ENCODE measurements at regions not wholly inside any gene's neighbourhood (a gene's known extent, or its start where the extent isn't known, plus 50 kb on each side); places are given as distances from the start of the nearest gene placed in this dataset.

DNA sequence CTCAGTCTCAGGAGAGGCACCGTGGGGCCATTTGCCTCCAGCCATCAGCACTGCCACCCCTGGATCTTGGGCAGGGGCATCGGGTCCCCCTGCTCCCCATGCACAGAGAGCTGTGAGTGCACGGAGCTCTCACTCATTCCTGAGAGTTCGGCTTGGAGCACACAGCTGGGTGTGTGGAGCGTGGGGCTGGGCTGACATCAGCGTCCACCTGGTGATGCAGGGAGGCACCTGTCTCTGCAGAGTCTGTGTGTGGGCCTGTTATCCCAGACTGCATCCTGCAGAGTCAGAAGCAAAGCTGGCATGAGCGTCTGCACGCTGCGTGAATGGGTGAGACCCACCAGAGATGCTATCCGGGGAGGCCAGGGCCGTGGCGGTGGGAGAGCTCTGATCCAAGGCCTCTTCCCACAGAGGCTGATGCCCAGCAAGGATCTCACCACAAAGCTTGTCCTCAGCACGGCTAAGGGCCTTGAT is 248.8 kb upstream of the AFDN start:
- DNase-seq (ENCODE audit: low read depth in 1 of 2, low spot score in 1 of 2) = no peak
- Histone ChIP-seq H3K4me3 (no peak overlapping the region), H3K4me1 (no peaks in the 10 kb centered on the region), H3K27ac (no peak overlapping the region), H3K4me2 (no peak overlapping the region), H3K9me3 (no peaks in the 10 kb centered on the region)
- CTCF ChIA-PET = no interaction called here
- no peak for ATAC-seq
- no peak for TF ChIP-seq ESRRA (IDR thresholded peaks at IDR 0.05; ENCODE audit: borderline replicate concordance, low read length)
- TF ChIP-seq EHMT2 (IDR thresholded peaks at IDR 0.05; ENCODE audit: low read depth) = no peak
- TF ChIP-seq EP300 (IDR thresholded peaks at IDR 0.05) = no peak
- no peak for TF ChIP-seq MAZ (IDR thresholded peaks at IDR 0.05; ENCODE audit: borderline replicate concordance, low read depth, low read length)
- TF ChIP-seq RAD21 (conservative IDR thresholded peaks at IDR 0.05 in 1 of 2, IDR thresholded peaks at IDR 0.05 in 1 of 2) = no peak
- no peak for TF ChIP-seq RFX5 (IDR thresholded peaks at IDR 0.05)
- no peak for TF ChIP-seq PBX3 (IDR thresholded peaks at IDR 0.05)
- no peak for TF ChIP-seq HDAC2 (IDR thresholded peaks at IDR 0.05)
- no peak for TF ChIP-seq POLR2A (IDR thresholded peaks at IDR 0.05; ENCODE audit: low read length)
- TF ChIP-seq FOSB (CRISPR knock-in tag; IDR thresholded peaks at IDR 0.05) = no peak
- TF ChIP-seq RNF2 (IDR thresholded peaks at IDR 0.05; ENCODE audit: borderline replicate concordance, low read depth) = no peak
- no peak for TF ChIP-seq HOXB13 (CRISPR knock-in tag; IDR thresholded peaks at IDR 0.05; ENCODE audit: low read depth)
- POLR2A ChIA-PET = no interaction called here
- FAIRE-seq = no peak
- 35% methylated on average over 4 of the region's 13 CpGs for WGBS (ENCODE audit: missing lambda C conversion rate)

DNA sequence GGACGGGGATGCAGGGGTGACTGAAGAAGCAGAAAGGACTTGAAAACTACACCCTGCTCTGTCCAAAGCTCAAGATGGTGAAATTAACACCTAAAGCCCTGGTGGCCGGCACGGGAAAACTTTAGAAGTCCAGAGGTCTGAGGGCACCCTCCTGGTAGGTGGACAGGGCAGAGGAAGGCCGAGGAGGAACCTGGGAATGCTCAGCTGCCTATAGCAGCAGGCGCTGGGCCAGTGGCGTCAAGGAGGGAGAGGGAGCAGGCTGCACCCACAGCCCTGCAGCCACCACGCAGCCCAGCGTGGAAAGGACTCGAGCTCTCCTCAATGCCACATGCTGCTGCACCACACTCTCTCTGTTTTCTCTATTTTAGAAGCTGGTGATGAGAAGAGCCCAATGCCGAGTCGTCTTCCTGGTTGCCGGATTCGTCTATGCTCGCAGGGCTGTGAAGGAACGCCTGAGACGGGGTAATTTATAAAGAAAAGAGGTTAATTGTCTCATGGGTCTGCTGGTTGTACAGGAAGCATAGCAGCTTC is 248.3 kb upstream of the AFDN start:
- ATAC-seq (no peak), FAIRE-seq (no peak), DNase-seq (ENCODE audit: low read depth in 1 of 2, low spot score in 1 of 2) (no peak)
- no peaks in the 10 kb centered on the region for H3K9me3 ChIP-seq
- ChIA-PET CTCF (no interaction called here), POLR2A (no interaction called here)
- WGBS (ENCODE audit: missing lambda C conversion rate) = 78% methylated on average over 12 of the region's 16 CpGs
- no peak overlapping the region for H3K4me2 ChIP-seq
- TF ChIP-seq, protein P1, sequence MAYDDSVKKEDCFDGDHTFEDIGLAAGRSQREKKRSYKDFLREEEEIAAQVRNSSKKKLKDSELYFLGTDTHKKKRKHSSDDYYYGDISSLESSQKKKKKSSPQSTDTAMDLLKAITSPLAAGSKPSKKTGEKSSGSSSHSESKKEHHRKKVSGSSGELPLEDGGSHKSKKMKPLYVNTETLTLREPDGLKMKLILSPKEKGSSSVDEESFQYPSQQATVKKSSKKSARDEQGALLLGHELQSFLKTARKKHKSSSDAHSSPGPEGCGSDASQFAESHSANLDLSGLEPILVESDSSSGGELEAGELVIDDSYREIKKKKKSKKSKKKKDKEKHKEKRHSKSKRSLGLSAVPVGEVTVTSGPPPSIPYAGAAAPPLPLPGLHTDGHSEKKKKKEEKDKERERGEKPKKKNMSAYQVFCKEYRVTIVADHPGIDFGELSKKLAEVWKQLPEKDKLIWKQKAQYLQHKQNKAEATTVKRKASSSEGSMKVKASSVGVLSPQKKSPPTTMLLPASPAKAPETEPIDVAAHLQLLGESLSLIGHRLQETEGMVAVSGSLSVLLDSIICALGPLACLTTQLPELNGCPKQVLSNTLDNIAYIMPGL (CRISPR knock-in tag; IDR thresholded peaks at IDR 0.05; ENCODE audit: borderline replicate concordance) = no peak
- no peak overlapping the region for H3K4me3 ChIP-seq
- no peak overlapping the region for H3K27ac ChIP-seq
- H3K4me1 ChIP-seq = no peaks in the 10 kb centered on the region

- WGBS (ENCODE audit: missing lambda C conversion rate) = 27% methylated on average over 9 of the region's 9 CpGs
- FAIRE-seq = no peak
- no peaks in the 10 kb centered on the region for H3K9me3 ChIP-seq
- ChIA-PET POLR2A (no interaction called here), CTCF (no interaction called here)
- DNase-seq (ENCODE audit: low read depth in 1 of 2, low spot score in 1 of 2) = no peak
- no peak overlapping the region for H3K4me2 ChIP-seq
- H3K27ac ChIP-seq = no peak overlapping the region
- no peak overlapping the region for H3K4me3 ChIP-seq
- H3K4me1 ChIP-seq = no peaks in the 10 kb centered on the region
- ATAC-seq = no peak
- TF ChIP-seq PHF8 (IDR thresholded peaks at IDR 0.05; ENCODE audit: borderline replicate concordance, low read depth) = no peak
These were observed 246.7 kb upstream of the AFDN start for GRCh38 chr6:167579806-167580618.

GRCh38 chr6:167580619-167580911 is 246.1 kb upstream of the AFDN start:
- POLR2A ChIA-PET = no interaction called here
- CTCF ChIA-PET = no interaction called here
- Histone ChIP-seq H3K9me3 (no peaks in the 10 kb centered on the region), H3K27ac (no peak overlapping the region), H3K4me1 (no peaks in the 10 kb centered on the region), H3K4me3 (no peak overlapping the region), H3K4me2 (no peak overlapping the region)
- ATAC-seq (no peak), FAIRE-seq (no peak), DNase-seq (ENCODE audit: low read depth in 1 of 2, low spot score in 1 of 2) (no peak)
- 26% methylated on average over 4 of the region's 4 CpGs for WGBS (ENCODE audit: missing lambda C conversion rate)
- TF ChIP-seq POLR2AphosphoS2 (conservative IDR thresholded peaks at IDR 0.05; ENCODE audit: low read length) = no peak
- TF ChIP-seq HEYL (CRISPR knock-in tag; IDR thresholded peaks at IDR 0.05) = no peak
- no peak for TF ChIP-seq RCOR1 (IDR thresholded peaks at IDR 0.05; ENCODE audit: low read depth, low read length)
- TF ChIP-seq, protein P2, sequence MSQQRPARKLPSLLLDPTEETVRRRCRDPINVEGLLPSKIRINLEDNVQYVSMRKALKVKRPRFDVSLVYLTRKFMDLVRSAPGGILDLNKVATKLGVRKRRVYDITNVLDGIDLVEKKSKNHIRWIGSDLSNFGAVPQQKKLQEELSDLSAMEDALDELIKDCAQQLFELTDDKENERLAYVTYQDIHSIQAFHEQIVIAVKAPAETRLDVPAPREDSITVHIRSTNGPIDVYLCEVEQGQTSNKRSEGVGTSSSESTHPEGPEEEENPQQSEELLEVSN (IDR thresholded peaks at IDR 0.05; ENCODE audit: borderline replicate concordance, low read depth) = no peak
- TF ChIP-seq PBX3 (IDR thresholded peaks at IDR 0.05) = no peak
- no peak for TF ChIP-seq PHF8 (IDR thresholded peaks at IDR 0.05; ENCODE audit: borderline replicate concordance, low read depth)
- no peak for TF ChIP-seq NPAS2 (CRISPR knock-in tag; IDR thresholded peaks at IDR 0.05; ENCODE audit: borderline replicate concordance)
- no peak for TF ChIP-seq CBX8 (IDR thresholded peaks at IDR 0.05)

All from A549 (cell line).